ENCODE measurements at regions not wholly inside any gene's neighbourhood (a gene's known extent, or its start where the extent isn't known, plus 50 kb on each side); places are given as distances from the start of the nearest gene placed in this dataset.

- no peak for TF ChIP-seq POLR2A (IDR thresholded peaks at IDR 0.05)
- no peak for TF ChIP-seq CTCF (IDR thresholded peaks at IDR 0.05)
These were observed 75.3 kb upstream of the L3MBTL4 start for GRCh38 chr18:6489977-6490376.
